SK-N-SH treated with all-trans-retinoic acid at 6 μM for 48 hours (cell line): ENCODE measurements at regions not wholly inside any gene's neighbourhood (a gene's known extent, or its start where the extent isn't known, plus 50 kb on each side); places are given as distances from the start of the nearest gene placed in this dataset.

Source experiments
- ATAC-seq: fragments of 200-7000 bp; cut with Tn5 transposase; 3 replicates; pipeline ENCODE4 v1.9.1; 2020; ENCODE audit warnings: mild to moderate bottlenecking, moderate library complexity
- ARNTL ChIP-seq: fragments of 450-650 bp; formaldehyde crosslinking; IDR thresholded peaks from 2 replicates; pipeline ENCODE4 v1.5.0; 2020; ENCODE audit warnings: low read depth, mild to moderate bottlenecking, moderate library complexity, borderline replicate concordance
- BACH2 ChIP-seq: fragments of 250-450 bp; sonication (Bioruptor Pico); IDR thresholded peaks from 2 replicates; pipeline ENCODE4 v1.9.0; 2021; ENCODE audit warnings: mild to moderate bottlenecking, borderline replicate concordance
- CSDC2 ChIP-seq: fragments of 250-450 bp; sonication (Bioruptor Pico); IDR thresholded peaks from 2 replicates; pipeline ENCODE4 v1.5.0; 2020; ENCODE audit warnings: mild to moderate bottlenecking, moderate library complexity
- ESRRG ChIP-seq: fragments of 250-450 bp; sonication (Bioruptor Pico); IDR thresholded peaks from 2 replicates; pipeline ENCODE4 v1.6.1; 2021; ENCODE audit warnings: mild to moderate bottlenecking
- GLIS3 ChIP-seq: fragments of 250-450 bp; sonication (Bioruptor Pico); IDR thresholded peaks from 2 replicates; pipeline ENCODE4 v1.5.0; 2020; ENCODE audit warnings: mild to moderate bottlenecking, moderate library complexity
- ISL1 ChIP-seq: fragments of 250-450 bp; sonication (Bioruptor Pico); IDR thresholded peaks from 2 replicates; pipeline ENCODE4 v2.1.2; 2022; ENCODE audit warnings: mild to moderate bottlenecking, moderate library complexity
- OSR1 ChIP-seq: fragments of 250-450 bp; sonication (Bioruptor Pico); IDR thresholded peaks from 2 replicates; pipeline ENCODE4 v1.8.0; 2022; ENCODE audit warnings: moderate library complexity, mild to moderate bottlenecking, inconsistent platforms
- POU6F1 ChIP-seq: fragments of 250-450 bp; sonication (Bioruptor Pico); IDR thresholded peaks from 2 replicates; pipeline ENCODE4 v1.8.0; 2021; ENCODE audit warnings: low read depth, mild to moderate bottlenecking, moderate library complexity, borderline replicate concordance
- PPARA ChIP-seq: fragments of 250-450 bp; sonication (Bioruptor Pico); IDR thresholded peaks from 2 replicates; pipeline ENCODE4 v1.5.0; 2020; ENCODE audit warnings: mild to moderate bottlenecking, borderline replicate concordance
- RARB ChIP-seq: fragments of 250-450 bp; sonication (Bioruptor Pico); IDR thresholded peaks from 2 replicates; pipeline ENCODE4 v1.8.0; 2021; ENCODE audit warnings: mild to moderate bottlenecking, moderate library complexity
- SNAI2 ChIP-seq: fragments of 250-450 bp; sonication (Bioruptor Pico); IDR thresholded peaks from 2 replicates; pipeline ENCODE4 v1.5.0; 2020; ENCODE audit warnings: mild to moderate bottlenecking, moderate library complexity
- TCF4 ChIP-seq: fragments of 250-450 bp; sonication (Bioruptor Pico); IDR thresholded peaks from 2 replicates; pipeline ENCODE4 v1.8.0; 2021; ENCODE audit warnings: mild to moderate bottlenecking, moderate library complexity, borderline replicate concordance
- TOX ChIP-seq: fragments of 250-450 bp; sonication (Bioruptor Pico); IDR thresholded peaks from 2 replicates; pipeline ENCODE4 v1.8.0; 2021; ENCODE audit warnings: mild to moderate bottlenecking, moderate library complexity, borderline replicate concordance
- ZC3H10 ChIP-seq: fragments of 250-450 bp; sonication (Bioruptor Pico); IDR thresholded peaks from 2 replicates; pipeline ENCODE4 v1.5.1; 2021; ENCODE audit warnings: mild to moderate bottlenecking, moderate library complexity
- ZFP3 ChIP-seq: fragments of 250-450 bp; sonication (Bioruptor Pico); IDR thresholded peaks from 2 replicates; pipeline ENCODE4 v1.5.0; 2020; ENCODE audit warnings: mild to moderate bottlenecking, moderate library complexity
- ZFP30 ChIP-seq: fragments of 450-650 bp; formaldehyde crosslinking; IDR thresholded peaks from 2 replicates; pipeline ENCODE4 v1.5.0; 2022; ENCODE audit warnings: mild to moderate bottlenecking, moderate library complexity
- ZNF565 ChIP-seq: fragments of 450-650 bp; formaldehyde crosslinking; conservative IDR thresholded peaks from 2 replicates; pipeline ENCODE4 v1.5.0; 2020; ENCODE audit warnings: low read depth, mild to moderate bottlenecking, moderate library complexity
- ZNF70 ChIP-seq: fragments of 450-650 bp; formaldehyde crosslinking; IDR thresholded peaks from 2 replicates; pipeline ENCODE4 v1.5.0; 2020; ENCODE audit warnings: mild to moderate bottlenecking, moderate library complexity
- ZNF8 ChIP-seq: fragments of 450-650 bp; formaldehyde crosslinking; IDR thresholded peaks from 2 replicates; pipeline ENCODE4 v1.5.0; 2020; ENCODE audit warnings: mild to moderate bottlenecking, moderate library complexity
- TF ChIP-seq, protein P1 (sequence below): fragments of 250-450 bp; sonication (Bioruptor Pico); IDR thresholded peaks from 2 replicates; pipeline ENCODE4 v1.5.0; 2020; ENCODE audit warnings: mild to moderate bottlenecking, moderate library complexity
- TF ChIP-seq, protein P2 (sequence below): fragments of 250-450 bp; sonication (Bioruptor Pico); IDR thresholded peaks from 2 replicates; pipeline ENCODE4 v1.5.1; 2020; ENCODE audit warnings: low read depth, mild to moderate bottlenecking, moderate library complexity
- TF ChIP-seq, protein P3 (sequence below): fragments of 250-450 bp; sonication (Bioruptor Pico); IDR thresholded peaks from 2 replicates; pipeline ENCODE4 v1.8.0; 2020; ENCODE audit warnings: mild to moderate bottlenecking, moderate library complexity, borderline replicate concordance
- TF ChIP-seq, protein P4 (sequence below): fragments of 250-450 bp; sonication (Bioruptor Pico); IDR thresholded peaks from 2 replicates; pipeline ENCODE4 v1.5.1; 2021; ENCODE audit warnings: mild to moderate bottlenecking, moderate library complexity

- TF ChIP-seq RARB (CRISPR knock-in tag), result no peak
- TF ChIP-seq TOX, result no peak
- TF ChIP-seq ZFP3 (CRISPR knock-in tag), result no peak
- TF ChIP-seq, protein P1, sequence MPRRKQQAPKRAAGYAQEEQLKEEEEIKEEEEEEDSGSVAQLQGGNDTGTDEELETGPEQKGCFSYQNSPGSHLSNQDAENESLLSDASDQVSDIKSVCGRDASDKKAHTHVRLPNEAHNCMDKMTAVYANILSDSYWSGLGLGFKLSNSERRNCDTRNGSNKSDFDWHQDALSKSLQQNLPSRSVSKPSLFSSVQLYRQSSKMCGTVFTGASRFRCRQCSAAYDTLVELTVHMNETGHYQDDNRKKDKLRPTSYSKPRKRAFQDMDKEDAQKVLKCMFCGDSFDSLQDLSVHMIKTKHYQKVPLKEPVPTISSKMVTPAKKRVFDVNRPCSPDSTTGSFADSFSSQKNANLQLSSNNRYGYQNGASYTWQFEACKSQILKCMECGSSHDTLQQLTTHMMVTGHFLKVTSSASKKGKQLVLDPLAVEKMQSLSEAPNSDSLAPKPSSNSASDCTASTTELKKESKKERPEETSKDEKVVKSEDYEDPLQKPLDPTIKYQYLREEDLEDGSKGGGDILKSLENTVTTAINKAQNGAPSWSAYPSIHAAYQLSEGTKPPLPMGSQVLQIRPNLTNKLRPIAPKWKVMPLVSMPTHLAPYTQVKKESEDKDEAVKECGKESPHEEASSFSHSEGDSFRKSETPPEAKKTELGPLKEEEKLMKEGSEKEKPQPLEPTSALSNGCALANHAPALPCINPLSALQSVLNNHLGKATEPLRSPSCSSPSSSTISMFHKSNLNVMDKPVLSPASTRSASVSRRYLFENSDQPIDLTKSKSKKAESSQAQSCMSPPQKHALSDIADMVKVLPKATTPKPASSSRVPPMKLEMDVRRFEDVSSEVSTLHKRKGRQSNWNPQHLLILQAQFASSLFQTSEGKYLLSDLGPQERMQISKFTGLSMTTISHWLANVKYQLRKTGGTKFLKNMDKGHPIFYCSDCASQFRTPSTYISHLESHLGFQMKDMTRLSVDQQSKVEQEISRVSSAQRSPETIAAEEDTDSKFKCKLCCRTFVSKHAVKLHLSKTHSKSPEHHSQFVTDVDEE, result no peak
- TF ChIP-seq GLIS3 (CRISPR knock-in tag), result no peak
- TF ChIP-seq CSDC2 (CRISPR knock-in tag), result no peak
- TF ChIP-seq, protein P2, sequence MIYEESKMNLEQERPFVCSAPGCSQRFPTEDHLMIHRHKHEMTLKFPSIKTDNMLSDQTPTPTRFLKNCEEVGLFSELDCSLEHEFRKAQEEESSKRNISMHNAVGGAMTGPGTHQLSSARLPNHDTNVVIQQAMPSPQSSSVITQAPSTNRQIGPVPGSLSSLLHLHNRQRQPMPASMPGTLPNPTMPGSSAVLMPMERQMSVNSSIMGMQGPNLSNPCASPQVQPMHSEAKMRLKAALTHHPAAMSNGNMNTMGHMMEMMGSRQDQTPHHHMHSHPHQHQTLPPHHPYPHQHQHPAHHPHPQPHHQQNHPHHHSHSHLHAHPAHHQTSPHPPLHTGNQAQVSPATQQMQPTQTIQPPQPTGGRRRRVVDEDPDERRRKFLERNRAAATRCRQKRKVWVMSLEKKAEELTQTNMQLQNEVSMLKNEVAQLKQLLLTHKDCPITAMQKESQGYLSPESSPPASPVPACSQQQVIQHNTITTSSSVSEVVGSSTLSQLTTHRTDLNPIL (CRISPR knock-in tag), result no peak
- no peak for TF ChIP-seq ARNTL (CRISPR knock-in tag)
- no peak for TF ChIP-seq PPARA (CRISPR knock-in tag)
- TF ChIP-seq, protein P3, sequence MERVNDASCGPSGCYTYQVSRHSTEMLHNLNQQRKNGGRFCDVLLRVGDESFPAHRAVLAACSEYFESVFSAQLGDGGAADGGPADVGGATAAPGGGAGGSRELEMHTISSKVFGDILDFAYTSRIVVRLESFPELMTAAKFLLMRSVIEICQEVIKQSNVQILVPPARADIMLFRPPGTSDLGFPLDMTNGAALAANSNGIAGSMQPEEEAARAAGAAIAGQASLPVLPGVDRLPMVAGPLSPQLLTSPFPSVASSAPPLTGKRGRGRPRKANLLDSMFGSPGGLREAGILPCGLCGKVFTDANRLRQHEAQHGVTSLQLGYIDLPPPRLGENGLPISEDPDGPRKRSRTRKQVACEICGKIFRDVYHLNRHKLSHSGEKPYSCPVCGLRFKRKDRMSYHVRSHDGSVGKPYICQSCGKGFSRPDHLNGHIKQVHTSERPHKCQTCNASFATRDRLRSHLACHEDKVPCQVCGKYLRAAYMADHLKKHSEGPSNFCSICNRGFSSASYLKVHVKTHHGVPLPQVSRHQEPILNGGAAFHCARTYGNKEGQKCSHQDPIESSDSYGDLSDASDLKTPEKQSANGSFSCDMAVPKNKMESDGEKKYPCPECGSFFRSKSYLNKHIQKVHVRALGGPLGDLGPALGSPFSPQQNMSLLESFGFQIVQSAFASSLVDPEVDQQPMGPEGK (CRISPR knock-in tag), result no peak
- no peak for TF ChIP-seq POU6F1 (CRISPR knock-in tag)
- no peak for TF ChIP-seq OSR1
- no peak for ATAC-seq
These were observed 341.4 kb downstream of the ZNF516 start for GRCh38 chr18:76153691-76154090.

GRCh38 chr18:76149734-76150133 lies 345.3 kb downstream of the ZNF516 start:
- TF ChIP-seq BACH2 (CRISPR knock-in tag) (no peak), TOX (no peak), ZNF8 (no peak), ZFP3 (CRISPR knock-in tag) (no peak), ZC3H10 (CRISPR knock-in tag) (no peak), ESRRG (no peak), OSR1 (no peak), ZFP30 (CRISPR knock-in tag) (no peak), GLIS3 (CRISPR knock-in tag) (no peak), TCF4 (no peak), SNAI2 (CRISPR knock-in tag) (no peak), RARB (CRISPR knock-in tag) (no peak), ZNF565 (no peak), ZNF70 (no peak), ISL1 (CRISPR knock-in tag) (no peak), PPARA (CRISPR knock-in tag) (no peak)
- TF ChIP-seq, protein P2 (CRISPR knock-in tag), result no peak
- TF ChIP-seq, protein P4, sequence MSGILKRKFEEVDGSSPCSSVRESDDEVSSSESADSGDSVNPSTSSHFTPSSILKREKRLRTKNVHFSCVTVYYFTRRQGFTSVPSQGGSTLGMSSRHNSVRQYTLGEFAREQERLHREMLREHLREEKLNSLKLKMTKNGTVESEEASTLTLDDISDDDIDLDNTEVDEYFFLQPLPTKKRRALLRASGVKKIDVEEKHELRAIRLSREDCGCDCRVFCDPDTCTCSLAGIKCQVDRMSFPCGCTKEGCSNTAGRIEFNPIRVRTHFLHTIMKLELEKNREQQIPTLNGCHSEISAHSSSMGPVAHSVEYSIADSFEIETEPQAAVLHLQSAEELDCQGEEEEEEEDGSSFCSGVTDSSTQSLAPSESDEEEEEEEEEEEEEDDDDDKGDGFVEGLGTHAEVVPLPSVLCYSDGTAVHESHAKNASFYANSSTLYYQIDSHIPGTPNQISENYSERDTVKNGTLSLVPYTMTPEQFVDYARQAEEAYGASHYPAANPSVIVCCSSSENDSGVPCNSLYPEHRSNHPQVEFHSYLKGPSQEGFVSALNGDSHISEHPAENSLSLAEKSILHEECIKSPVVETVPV (CRISPR knock-in tag), result no peak
- TF ChIP-seq, protein P1, result no peak
- TF ChIP-seq, all 23 proteins: peak for 0
- ATAC-seq, result no peak
